GM23248 (cell line): ENCODE measurements at regions not wholly inside any gene's neighbourhood (a gene's known extent, or its start where the extent isn't known, plus 50 kb on each side); places are given as distances from the start of the nearest gene placed in this dataset.

ENCODE experiments used
- EZH2 ChIP-seq: fragments of 200-600 bp; sonication (generic); IDR thresholded peaks from 2 replicates; pipeline ENCODE4 v1.6.1; 2018; ENCODE audit warnings: antibody characterized with exemption, mild to moderate bottlenecking; ENCODE audit not compliant: insufficient read depth, poor library complexity, severe bottlenecking
- EZH2phosphoT487 ChIP-seq: fragments of 200-600 bp; sonication (generic); IDR thresholded peaks from 2 replicates; pipeline ENCODE4 v1.6.1; 2018; ENCODE audit warnings: antibody characterized with exemption, moderate library complexity, mild to moderate bottlenecking, low read depth; ENCODE audit not compliant: insufficient read depth

- no peak for TF ChIP-seq EZH2phosphoT487
- no peak for TF ChIP-seq EZH2
Measured at GRCh38 chr4:112970903-112971302, 78.5 kb upstream of the ANK2 start.
